Caco-2 (cell line): ENCODE measurements at regions not wholly inside any gene's neighbourhood (a gene's known extent, or its start where the extent isn't known, plus 50 kb on each side); places are given as distances from the start of the nearest gene placed in this dataset.

Experiments used
- BruUV-seq: library from RNA; stranded (reverse); fragments of 400-500 nt; replicated peaks from 2 replicates; lab custom pipeline; 2021; lab: Mats Ljungman, UMichigan
- CTCF ChIA-PET: fragments of 300-600 bp; sonication (Branson Sonifier 250); formaldehyde crosslinking; loops from one replicate; lab custom pipeline; 2022; ENCODE audit warnings: antibody characterized with exemption; lab: Charles Lee
- POLR2A ChIA-PET: fragments of 300-600 bp; sonication (Branson Sonifier 250); formaldehyde crosslinking; loops from one replicate; lab custom pipeline; 2022; ENCODE audit warnings: antibody characterized with exemption; lab: Charles Lee
- DNase-seq, 2 experiments: peaks; one replicate each; pipeline versions ENCODE4 v3.0.0 to v3.0.0-alpha.2; 2020 to 2022
- H3K27me3 ChIP-seq: replicated peaks from 2 replicates; pipeline ENCODE4 v1.6.0; 2011; ENCODE audit warnings: low read length; ENCODE audit not compliant: control insufficient read depth, insufficient read depth
- H3K36me3 ChIP-seq: 2 replicates; pipeline ENCODE4 v1.5.1; 2011; ENCODE audit warnings: low read length; ENCODE audit not compliant: control insufficient read depth, insufficient read depth
- H3K4me1 ChIP-seq: fragments of 250-450 bp; sonication (Bioruptor Pico); 2 replicates; pipeline ENCODE4 v1.5.1; 2020; ENCODE audit warnings: mild to moderate bottlenecking
- H3K4me3 ChIP-seq: 2 replicates; pipeline ENCODE4 v1.5.1; 2011; ENCODE audit warnings: low read depth, mild to moderate bottlenecking, control low read depth, low read length
- H3K9me3 ChIP-seq: fragments of 250-450 bp; sonication (Bioruptor Pico); 2 replicates; pipeline ENCODE4 v1.5.1; 2020; ENCODE audit warnings: mild to moderate bottlenecking, moderate library complexity
- H3K27ac Mint-ChIP-seq: one replicate; pipeline ENCODE4 v1.8.0; 2022; ENCODE audit warnings: mixed read lengths; ENCODE audit not compliant: unreplicated experiment
- H3K27me3 Mint-ChIP-seq: one replicate; pipeline ENCODE4 v1.8.0; 2022; ENCODE audit warnings: mixed read lengths; ENCODE audit not compliant: insufficient read depth, unreplicated experiment
- H3K36me3 Mint-ChIP-seq: one replicate; pipeline ENCODE4 v1.8.0; 2022; ENCODE audit warnings: mild to moderate bottlenecking, mixed read lengths; ENCODE audit not compliant: insufficient read depth, unreplicated experiment
- H3K4me1 Mint-ChIP-seq: one replicate; pipeline ENCODE4 v1.8.0; 2022; ENCODE audit warnings: low read depth, mixed read lengths; ENCODE audit not compliant: unreplicated experiment
- H3K4me3 Mint-ChIP-seq: one replicate; pipeline ENCODE4 v1.8.0; 2022; ENCODE audit warnings: mild to moderate bottlenecking, moderate library complexity, mixed read lengths; ENCODE audit not compliant: unreplicated experiment
- H3K9me3 Mint-ChIP-seq: one replicate; pipeline ENCODE4 v1.8.0; 2022; ENCODE audit warnings: mixed read lengths; ENCODE audit not compliant: unreplicated experiment
- intact Hi-C: fragments of 100-400 bp; cut with micrococcal nuclease; formaldehyde crosslinking; loops from one replicate; pipeline ENCODE4 v1.10.0; 2022; ENCODE audit not compliant: unreplicated experiment
- TF ChIP-seq, protein P1 (sequence below), 2 experiments: fragments of 200-600 bp in 1 of 2; IDR thresholded peaks; 1 replicate in 1 of 2; 2 replicates in 1 of 2; pipeline versions ENCODE4 v1.5.1 to v1.8.0; 2011 to 2022; ENCODE audit warnings: antibody characterized with exemption in 1 of 2, control low read depth in 1 of 2, inconsistent platforms in 1 of 2, low read depth in 1 of 2, low read length in 1 of 2, mild to moderate bottlenecking in 1 of 2, moderate library complexity in 1 of 2; ENCODE audit not compliant: insufficient read depth in 1 of 2, severe bottlenecking in 1 of 2, unreplicated experiment in 1 of 2

GRCh38 chrX:40171513-40172400 lies 74.0 kb upstream of the BCOR start:
- no peaks in the 10 kb centered on the region for H3K27me3 ChIP-seq
- Mint-ChIP-seq H3K9me3 (no peaks in the 10 kb centered on the region), H3K4me1 (no peaks in the 10 kb centered on the region), H3K36me3 (peaks cover 4% of the 10 kb centered on the region), H3K4me3 (peak overlapping the region; percentile 87), H3K27ac (no peak overlapping the region), H3K27me3 (no peaks in the 10 kb centered on the region)
- CTCF ChIA-PET: no interaction called here
- BruUV-seq: no TSS peak
- TF ChIP-seq, protein P1, sequence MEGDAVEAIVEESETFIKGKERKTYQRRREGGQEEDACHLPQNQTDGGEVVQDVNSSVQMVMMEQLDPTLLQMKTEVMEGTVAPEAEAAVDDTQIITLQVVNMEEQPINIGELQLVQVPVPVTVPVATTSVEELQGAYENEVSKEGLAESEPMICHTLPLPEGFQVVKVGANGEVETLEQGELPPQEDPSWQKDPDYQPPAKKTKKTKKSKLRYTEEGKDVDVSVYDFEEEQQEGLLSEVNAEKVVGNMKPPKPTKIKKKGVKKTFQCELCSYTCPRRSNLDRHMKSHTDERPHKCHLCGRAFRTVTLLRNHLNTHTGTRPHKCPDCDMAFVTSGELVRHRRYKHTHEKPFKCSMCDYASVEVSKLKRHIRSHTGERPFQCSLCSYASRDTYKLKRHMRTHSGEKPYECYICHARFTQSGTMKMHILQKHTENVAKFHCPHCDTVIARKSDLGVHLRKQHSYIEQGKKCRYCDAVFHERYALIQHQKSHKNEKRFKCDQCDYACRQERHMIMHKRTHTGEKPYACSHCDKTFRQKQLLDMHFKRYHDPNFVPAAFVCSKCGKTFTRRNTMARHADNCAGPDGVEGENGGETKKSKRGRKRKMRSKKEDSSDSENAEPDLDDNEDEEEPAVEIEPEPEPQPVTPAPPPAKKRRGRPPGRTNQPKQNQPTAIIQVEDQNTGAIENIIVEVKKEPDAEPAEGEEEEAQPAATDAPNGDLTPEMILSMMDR (IDR thresholded peaks at IDR 0.05; ENCODE audit: insufficient read depth in 1 of 2, low read depth in 1 of 2, low read length in 1 of 2, severe bottlenecking in 1 of 2, unreplicated experiment in 1 of 2): no peak
- intact Hi-C loops: loop anchor here (5.0 kb wide), 1 partner anchor 159 kb away; no protein-coding TSS in a partner anchor
- H3K36me3 ChIP-seq: no peaks in the 10 kb centered on the region
- peak overlapping the region; percentile 45 for H3K4me3 ChIP-seq
- POLR2A ChIA-PET: no interaction called here
- peak in 1 of 2 experiments; percentile 47 for DNase-seq
- H3K9me3 ChIP-seq: no peaks in the 10 kb centered on the region
- H3K4me1 ChIP-seq: peaks cover 15% of the 10 kb centered on the region

DNA sequence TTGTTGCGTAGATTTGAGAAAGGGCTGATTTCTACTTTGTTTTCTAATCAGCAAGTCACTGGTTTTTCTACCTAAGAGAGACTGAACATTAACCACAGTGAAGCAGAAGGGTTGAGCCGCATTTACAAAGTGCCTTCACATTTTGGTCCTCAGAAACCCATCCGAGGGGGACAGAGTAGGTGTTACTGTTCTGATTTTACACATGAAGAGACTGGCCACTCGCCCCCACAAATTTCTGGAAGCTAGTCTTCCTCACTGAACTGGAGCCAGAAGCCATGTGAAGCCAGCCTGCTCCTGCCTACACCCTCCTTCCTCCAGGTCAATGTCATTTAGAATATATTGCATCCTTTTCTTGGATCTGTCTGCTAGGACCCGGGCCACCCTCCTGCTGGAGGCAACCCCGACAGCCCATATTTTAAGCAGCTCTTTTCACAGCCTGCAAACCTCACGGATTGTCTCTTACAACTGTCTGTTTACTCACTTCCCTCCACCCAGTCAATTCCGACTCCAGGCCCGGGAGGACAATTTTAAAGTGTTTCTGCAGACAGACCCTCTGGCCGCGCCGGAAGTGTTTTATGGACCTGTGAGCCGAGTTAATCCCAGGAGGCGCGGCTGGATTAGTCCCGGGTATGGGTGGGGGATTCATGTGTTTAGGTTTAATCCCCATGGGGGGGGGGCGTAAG lies 73.2 kb upstream of the BCOR start:
- H3K36me3 ChIP-seq: no peaks in the 10 kb centered on the region
- H3K27me3 Mint-ChIP-seq: no peaks in the 10 kb centered on the region
- TF ChIP-seq, protein P1 (IDR thresholded peaks at IDR 0.05; ENCODE audit: insufficient read depth in 1 of 2, low read depth in 1 of 2, low read length in 1 of 2, severe bottlenecking in 1 of 2, unreplicated experiment in 1 of 2): no peak
- peak overlapping the region; percentile 87 for H3K4me3 Mint-ChIP-seq
- H3K36me3 Mint-ChIP-seq: peaks cover 4% of the 10 kb centered on the region
- intact Hi-C loops: loop anchor here (5.0 kb wide), 1 partner anchor 159 kb away; no protein-coding TSS in a partner anchor
- no TSS peak for BruUV-seq
- H3K4me1 ChIP-seq: peaks cover 15% of the 10 kb centered on the region
- peak overlapping the region; percentile 45 for H3K4me3 ChIP-seq
- no peak for DNase-seq
- H3K27ac Mint-ChIP-seq: no peak overlapping the region
- ChIA-PET CTCF (no interaction called here), POLR2A (no interaction called here)
- no peaks in the 10 kb centered on the region for H3K9me3 Mint-ChIP-seq
- no peaks in the 10 kb centered on the region for H3K9me3 ChIP-seq
- no peaks in the 10 kb centered on the region for H3K4me1 Mint-ChIP-seq
- H3K27me3 ChIP-seq: no peaks in the 10 kb centered on the region
